ENCODE measurements at regions not wholly inside any gene's neighbourhood (a gene's known extent, or its start where the extent isn't known, plus 50 kb on each side); places are given as distances from the start of the nearest gene placed in this dataset.

GRCh38 chr1:201758499-201759050 is 70.4 kb upstream of the IPO9 start:
- peaks cover 21% of the 10 kb centered on the region for H3K4me1 Mint-ChIP-seq
- H3K4me2 ChIP-seq (replicated peaks; ENCODE audit: low read depth, low read length, poor library complexity, severe bottlenecking), result no peak overlapping the region
- no peak for ATAC-seq (ENCODE audit: low read depth)

More at GRCh38 chr1:201758499-201759050, 70.4 kb upstream of the IPO9 start:
- Histone ChIP-seq H3K9me3 (ENCODE audit: control extremely low read depth in 1 of 3, control insufficient read depth in 2 of 3, insufficient read depth in 1 of 3, low read length in 2 of 3) (no peaks in the 10 kb centered on the region), H4K20me1 (ENCODE audit: control insufficient read depth, insufficient read depth, low read length, poor library complexity, severe bottlenecking) (no peaks in the 10 kb centered on the region), H3K27ac (ENCODE audit: low read length in 2 of 2) (no peak overlapping the region), H3K9ac (ENCODE audit: low read length) (no peak overlapping the region), H3K36me3 (replicated peaks in 1 of 2; ENCODE audit: control extremely low read depth in 1 of 2, control insufficient read depth in 1 of 2, extremely low read depth in 1 of 2, insufficient read depth in 2 of 2, low read length in 1 of 2) (no peaks in the 10 kb centered on the region), H3K4me3 (ENCODE audit: control extremely low read depth in 1 of 5, extremely low read depth in 1 of 5, insufficient read depth in 1 of 5, low read depth in 2 of 5, low read length in 4 of 5) (no peak overlapping the region), H3K27me3 (replicated peaks in 1 of 4; ENCODE audit: control extremely low read depth in 1 of 4, control insufficient read depth in 3 of 4, insufficient read depth in 4 of 4, low read length in 3 of 4) (no peaks in the 10 kb centered on the region), H3K4me1 (ENCODE audit: control insufficient read depth in 2 of 2, insufficient read depth in 2 of 2, low read length in 2 of 2) (peaks cover 15 to 17% of the 10 kb centered on the region in 2 donors), H2AFZ (ENCODE audit: insufficient read depth, low read depth, low read length, poor library complexity, severe bottlenecking) (no peak overlapping the region), H3K79me2 (ENCODE audit: control insufficient read depth, insufficient read depth, low read length) (no peaks in the 10 kb centered on the region)
- no peak for DNase-seq
- POLR2A ChIA-PET, result no interaction called here
- no peak overlapping the region for H3K4me3 Mint-ChIP-seq
- intact Hi-C loops (cut with micrococcal nuclease), result no loop called here
- TF ChIP-seq CTCF (IDR thresholded peaks at IDR 0.05), result no peak
- TF ChIP-seq EZH2 (IDR thresholded peaks at IDR 0.05; ENCODE audit: borderline replicate concordance, insufficient read depth, low read depth, low read length, poor library complexity, severe bottlenecking), result no peak
- no peak overlapping the region for H3K27ac Mint-ChIP-seq
- H3K27me3 Mint-ChIP-seq, result peaks cover 8% of the 10 kb centered on the region
- CTCF ChIA-PET, result interaction anchor here (0.8 kb wide), 1 partner anchor 35 kb away, joined by 4 read pairs; no protein-coding TSS in a partner anchor
- no peaks in the 10 kb centered on the region for H3K9me3 Mint-ChIP-seq (ENCODE audit: insufficient read depth)
- WGBS (ENCODE audit: insufficient coverage), result no CpG with 5 or more reads among the region's 4 CpGs

Data from B cell (primary cell).